NCI-H748 (cell line): ENCODE measurements at regions not wholly inside any gene's neighbourhood (a gene's known extent, or its start where the extent isn't known, plus 50 kb on each side); places are given as distances from the start of the nearest gene placed in this dataset.
"Not testable (repeated sequence)": the region's sequence is repeated elsewhere in the genome, so short reads cannot be mapped to it uniquely, and the experiment has no call there.

ENCODE experiments used
- DNase-seq: peaks from one replicate; lab custom pipeline; 2025; ENCODE audit not compliant: unreplicated experiment; lab: John Stamatoyannopoulos, UW

- DNase-seq = no peak
Measured at GRCh38 chr2:118791483-118791882, 56.0 kb downstream of the EN1 start.

GRCh38 chr2:118786746-118787145, 60.7 kb downstream of the EN1 start:
- DNase-seq = no peak

DNA sequence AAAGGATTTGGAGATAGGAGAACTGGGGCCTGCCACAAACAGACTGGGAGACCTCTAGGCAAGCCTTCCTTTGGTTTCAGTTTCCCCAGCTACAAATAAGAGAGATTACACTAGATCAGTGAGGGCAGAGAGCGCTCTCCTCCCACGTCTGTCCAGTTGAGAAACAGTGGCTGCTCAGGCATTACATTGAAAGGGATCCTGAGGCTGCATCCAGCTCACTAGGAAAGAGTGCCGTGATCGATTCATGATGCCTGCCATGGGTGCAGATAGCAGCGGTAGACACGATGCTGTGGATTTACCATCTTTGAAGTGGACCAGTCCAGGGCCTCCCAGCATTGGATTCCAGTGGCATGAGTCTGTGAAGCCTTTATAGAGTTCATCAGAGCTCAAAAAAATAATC, 62.6 kb downstream of the EN1 start:
- no peak for DNase-seq

DNA sequence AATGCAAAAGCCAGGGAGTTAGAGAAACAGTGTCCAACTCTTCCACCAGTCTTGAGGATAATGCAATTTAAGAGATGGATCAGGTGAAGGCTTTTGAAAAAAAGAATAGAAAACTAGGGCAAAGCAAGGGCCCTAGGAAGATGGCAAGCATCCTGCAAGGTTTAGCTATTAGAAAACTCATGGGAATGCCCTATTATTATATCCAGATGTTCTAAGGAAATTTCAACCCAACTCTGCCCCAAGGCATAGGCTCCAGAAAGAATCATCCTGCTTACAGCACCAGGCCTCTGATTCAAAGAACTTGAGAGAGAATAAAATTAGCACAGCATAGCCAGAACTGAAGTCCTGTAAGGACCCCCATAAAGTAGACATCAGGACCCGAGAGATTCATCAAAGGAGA, 68.1 kb downstream of the EN1 start:
- no peak for DNase-seq

- peak; percentile 46 for DNase-seq
Measured at GRCh38 chr2:118774458-118775133, 72.9 kb downstream of the EN1 start.

DNA sequence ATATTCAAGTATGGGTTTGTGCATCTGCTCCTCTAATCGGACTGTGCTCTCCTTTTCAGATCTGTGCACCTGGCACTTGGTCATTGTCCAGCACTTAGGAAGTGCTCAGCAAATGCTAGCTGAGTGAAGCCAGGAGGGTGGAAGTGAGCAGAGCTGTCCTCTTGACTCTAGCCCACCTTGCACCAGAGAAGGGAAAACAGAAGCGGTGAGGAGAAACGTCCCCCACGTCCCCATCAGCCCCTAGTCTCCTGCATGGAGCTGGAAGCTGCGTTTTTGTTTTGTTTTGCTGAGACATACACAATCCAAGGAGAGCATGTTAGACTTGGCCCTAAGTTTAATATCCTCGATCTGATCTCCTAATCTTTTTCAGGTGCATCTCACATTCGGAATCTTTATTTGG, 73.6 kb downstream of the EN1 start:
- peak; percentile 3 for DNase-seq

DNA sequence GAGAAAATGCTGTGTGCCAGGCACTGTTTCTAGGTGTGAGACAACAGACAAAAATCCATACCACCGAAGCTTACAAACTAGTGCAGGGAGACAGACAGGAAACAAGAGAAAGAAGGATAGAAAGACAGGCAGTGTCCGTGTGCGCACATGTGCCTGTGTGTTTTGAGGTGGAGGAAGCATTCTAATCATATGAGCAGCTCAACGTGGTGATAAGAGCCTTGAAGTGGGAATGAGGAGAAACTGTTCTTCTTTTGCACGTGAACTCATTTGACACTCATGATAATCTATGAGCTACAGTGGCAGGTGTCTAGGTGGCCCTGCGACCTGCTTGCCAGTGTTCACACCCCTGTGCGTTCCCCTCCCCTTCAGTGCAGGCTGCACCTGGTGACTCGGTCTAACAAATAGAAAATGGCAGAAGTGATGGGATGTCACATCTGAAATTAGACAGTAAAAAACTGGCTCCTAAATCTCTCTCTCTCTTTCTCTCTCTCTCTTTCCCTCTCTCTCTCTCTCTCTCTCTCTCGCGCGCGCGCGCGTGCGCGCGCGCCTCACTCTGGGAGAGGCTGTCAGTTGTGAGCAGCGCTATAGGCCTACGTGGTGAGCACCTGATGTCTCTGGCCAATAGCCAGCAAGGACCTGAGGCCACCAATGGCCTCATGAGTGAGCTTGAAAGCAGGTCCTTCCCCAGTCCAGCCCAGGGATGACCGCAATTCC, 74.8 kb downstream of the EN1 start:
- DNase-seq = no peak

- no peak for DNase-seq
Measured at GRCh38 chr2:118769707-118770400, 77.6 kb downstream of the EN1 start.

- no peak for DNase-seq
Measured at GRCh38 chr2:118766871-118767270, 80.6 kb downstream of the EN1 start.

DNA sequence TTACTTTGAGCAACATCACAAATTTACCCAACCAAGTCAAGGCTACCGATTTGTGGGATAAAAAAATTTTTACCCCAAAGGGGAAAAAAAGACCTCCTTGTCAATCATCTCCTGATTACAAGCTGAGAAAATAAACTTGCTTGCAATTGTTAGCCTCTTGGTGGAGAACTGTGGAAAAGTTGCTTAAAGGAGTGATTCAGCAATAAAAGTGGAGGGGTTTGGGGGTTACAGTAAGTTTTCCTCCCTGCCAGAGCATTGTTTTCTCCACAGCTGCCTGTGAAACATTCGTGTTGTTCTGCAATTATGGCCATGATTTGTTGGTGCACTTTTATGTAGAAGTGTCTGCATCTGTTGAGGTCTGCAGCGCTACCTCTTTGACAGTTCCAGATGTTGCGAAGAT, 82.6 kb downstream of the EN1 start:
- DNase-seq = no peak

- no peak for DNase-seq
Measured at GRCh38 chr2:118763797-118764196, 83.7 kb downstream of the EN1 start.

DNA sequence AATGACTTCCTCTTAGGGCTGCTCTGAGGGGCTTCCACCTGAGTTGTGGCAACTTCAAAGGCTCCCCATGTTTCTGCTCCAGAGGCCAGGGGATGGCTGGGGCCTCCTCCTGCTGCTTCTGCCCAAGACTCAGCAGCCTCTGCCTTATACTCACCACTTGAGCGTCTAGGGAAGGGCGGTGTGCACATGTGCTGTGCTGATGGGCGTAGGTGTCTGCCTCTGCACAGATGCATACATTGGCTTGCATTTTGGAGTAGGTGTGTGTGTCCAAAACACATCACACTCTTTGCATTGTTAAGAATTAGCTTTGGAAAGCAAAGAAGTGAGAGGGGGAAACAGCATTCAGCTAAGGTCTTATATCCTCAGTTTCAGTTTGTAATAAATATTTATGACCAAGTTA, 85.2 kb downstream of the EN1 start:
- no peak for DNase-seq

GRCh38 chr2:118761771-118762170, 85.7 kb downstream of the EN1 start:
- DNase-seq = no peak

DNA sequence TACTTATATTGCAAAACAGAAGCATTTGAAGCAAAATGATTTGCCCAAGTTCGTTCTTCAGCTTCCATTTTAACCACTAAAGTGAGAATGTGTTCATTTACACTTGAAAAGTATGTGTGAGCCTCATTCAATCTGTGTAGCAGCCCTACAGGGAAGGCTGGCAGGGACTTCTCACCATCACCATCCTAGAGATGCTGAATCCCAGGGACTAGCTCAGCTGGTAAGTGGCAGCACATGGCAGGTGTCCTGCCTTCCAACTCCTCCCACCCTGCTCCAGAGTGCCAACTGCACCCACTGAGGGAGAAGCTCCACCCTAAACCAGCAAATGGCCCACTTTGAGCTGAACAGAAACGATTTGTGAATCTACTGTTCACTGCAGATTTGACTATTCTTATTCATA, 91.5 kb downstream of the EN1 start:
- DNase-seq = no peak

DNA sequence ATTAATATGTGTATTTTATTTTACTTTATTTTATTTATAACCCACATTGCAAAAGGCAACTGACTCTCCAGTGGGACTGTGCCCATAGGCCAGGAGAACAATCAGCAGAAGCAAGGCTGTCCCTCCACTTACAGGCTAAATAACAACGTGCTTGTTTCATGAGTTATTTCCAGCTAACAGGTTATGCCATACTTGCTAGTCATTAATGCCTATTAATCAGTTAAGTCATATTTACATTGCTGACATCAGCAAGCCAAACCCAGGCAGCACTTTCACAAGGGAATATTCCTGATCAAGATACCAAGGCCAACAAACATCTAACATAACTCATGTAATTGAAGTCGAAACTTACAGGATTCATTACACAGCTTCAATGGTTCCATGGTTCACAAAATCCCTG, 92.1 kb downstream of the EN1 start:
- no peak for DNase-seq

DNA sequence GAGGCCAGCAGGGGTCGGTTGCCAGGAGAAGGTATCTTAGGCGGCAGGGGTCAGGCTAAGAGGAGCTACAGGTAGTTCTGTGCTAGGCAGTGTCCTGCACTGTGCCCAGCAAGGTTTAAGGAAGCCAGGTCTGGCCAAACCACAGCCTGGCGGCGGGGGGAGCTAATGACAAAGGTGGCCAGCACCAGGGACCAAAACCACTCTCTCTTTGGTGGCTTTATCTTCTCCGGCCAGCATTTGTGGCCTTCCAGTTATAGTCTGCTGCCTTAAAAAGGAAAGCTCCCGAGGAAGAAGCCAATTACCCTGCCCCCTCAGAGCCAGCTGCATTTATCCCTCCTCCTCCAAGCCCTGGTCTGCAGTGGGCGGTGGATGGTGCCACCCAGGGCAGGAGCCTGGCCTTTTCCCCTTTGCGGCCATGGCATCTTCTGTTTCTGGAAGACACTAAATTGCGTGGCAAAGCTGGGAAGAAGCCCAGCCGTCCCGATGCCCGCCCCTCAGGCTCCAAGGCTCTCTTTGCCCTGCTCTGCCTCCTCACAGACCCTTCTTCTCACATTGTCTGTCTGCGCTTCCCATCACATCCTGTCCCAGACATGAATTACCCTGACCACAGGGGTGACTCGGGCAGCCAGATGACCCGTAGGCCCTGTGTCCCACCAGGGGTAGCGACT, 94.6 kb downstream of the EN1 start:
- no peak for DNase-seq

DNA sequence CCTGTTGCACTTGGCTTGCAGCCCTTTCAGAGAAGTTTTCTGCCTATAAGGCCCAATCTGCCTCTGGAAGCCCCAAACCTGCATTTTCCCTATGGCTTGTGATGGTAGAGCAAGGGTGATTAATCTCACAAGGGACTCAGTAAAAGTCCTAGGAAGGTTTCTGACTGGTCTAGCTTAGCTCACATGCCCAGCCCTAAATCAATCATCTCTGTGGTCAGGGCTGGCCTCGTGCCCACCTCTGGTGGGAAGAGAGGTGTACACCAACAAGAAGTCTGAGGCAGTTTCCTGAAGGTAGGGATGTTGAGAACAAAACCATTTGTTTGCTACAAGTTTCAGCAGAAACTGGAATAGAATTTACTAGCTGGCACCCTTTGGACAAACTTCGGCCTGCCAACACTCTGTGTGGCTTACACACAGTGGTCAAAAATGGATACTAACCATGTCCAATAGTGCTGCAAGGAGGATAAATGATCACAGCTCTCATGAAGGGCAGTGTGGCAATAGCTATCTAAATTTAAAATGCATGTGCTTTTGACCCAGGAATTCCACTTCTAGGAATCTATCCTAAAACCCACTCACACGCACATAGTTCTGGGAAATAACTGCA, 96.4 kb downstream of the EN1 start:
- DNase-seq = no peak

DNA sequence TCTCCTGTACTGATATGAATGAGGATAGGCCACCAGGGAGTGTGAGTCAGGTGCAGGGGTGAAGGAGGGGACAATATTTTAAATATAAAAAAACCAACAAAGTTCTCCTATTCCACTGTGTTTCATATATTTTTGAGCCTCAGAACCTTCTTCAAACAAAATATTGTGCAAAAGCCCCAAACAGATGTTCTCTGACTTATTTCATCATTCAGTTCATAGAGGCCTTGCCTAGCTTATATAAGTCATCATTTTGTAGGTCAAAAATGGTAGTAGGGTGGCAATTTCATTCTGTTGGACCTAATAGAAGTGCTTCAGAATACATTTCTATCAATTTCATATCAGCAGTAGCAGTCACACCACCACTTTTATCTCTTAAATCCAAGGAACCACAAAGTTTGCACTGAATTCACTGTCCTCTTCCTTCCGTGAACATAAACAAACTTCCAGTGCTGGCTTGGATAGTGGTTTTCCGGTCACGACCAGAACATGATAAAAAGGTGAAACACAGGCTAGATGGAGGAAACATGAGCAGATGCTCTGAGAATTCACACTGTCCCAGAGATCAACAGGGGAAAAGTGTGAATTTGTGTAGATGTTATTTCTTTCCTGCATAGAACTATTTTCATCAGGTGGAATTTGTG, 99.1 kb downstream of the EN1 start:
- DNase-seq = no peak

DNA sequence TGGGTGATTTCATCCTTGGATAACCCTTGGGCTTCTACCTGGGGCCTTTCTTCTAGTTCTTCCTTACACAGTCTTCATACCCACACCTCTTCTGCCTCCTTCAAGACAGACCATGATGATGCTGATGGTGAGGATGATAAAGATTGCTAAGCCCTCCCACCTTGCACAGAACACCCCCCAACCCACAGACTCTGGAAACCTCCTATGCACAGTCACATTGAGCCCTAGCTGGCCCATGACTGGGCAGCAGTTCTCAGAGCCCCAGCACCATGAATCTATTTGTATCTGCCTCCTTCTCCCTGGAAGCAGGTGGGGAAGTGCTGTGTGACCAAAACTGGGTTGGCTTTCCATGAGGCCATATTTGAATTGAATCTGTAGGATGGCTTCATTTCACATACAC, 99.8 kb downstream of the EN1 start:
- DNase-seq = no peak

GRCh38 chr2:118747066-118747465, 100.4 kb downstream of the EN1 start:
- DNase-seq = no peak

DNA sequence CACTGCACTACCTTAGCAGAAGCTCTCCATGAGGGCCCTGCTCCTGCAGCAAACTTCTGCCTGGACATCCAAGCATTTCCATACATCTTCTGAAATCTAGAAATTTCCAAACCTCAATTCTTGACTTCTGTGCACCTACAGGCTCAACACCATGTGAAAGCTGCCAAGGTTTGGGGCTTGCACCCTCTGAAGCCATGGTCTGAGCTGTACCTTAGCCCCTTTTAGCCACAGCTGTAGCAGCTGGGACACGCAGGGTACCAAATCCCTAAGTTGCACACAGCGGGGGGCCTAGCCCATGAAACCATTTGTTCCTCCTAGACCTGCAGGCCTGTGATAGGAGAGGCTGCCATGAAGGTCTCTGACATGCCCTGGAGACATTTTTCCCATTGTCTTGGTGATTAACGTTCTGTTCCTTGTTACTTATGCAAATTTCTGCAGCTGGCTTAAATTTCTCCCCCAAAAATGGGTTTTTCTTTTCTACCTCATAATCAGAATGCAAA, 102.7 kb downstream of the EN1 start:
- DNase-seq = not testable (repeated sequence)
